GM19452 (cell line): ENCODE measurements at regions not wholly inside any gene's neighbourhood (a gene's known extent, or its start where the extent isn't known, plus 50 kb on each side); places are given as distances from the start of the nearest gene placed in this dataset.

Experiments
- ATAC-seq: cut with Tn5 transposase; IDR thresholded peaks from one replicate; pipeline ENCODE4 v1.9.1; 2021; ENCODE audit not compliant: unreplicated experiment

DNA sequence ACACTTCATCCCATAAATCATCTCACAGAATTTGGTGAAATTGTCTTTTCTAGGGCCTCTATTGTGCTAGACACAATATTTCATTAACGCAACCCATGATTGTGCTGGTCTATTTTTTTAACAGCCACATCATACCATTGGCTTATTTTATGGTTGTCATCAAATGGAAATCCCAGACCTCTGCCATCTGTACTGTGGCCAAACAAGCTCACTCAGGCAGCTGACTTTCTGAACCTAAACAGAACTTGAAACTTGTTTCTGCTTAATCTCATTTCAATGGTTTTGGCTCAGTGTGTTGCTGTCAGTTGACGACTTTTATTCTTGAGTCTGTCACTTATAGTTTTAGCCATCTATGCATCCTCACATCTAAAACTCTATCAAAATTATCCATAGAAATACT, 111.8 kb downstream of the HAO1 start:
- no peak for ATAC-seq

GRCh38 chr20:7829031-7829430, 111.2 kb downstream of the HAO1 start:
- no peak for ATAC-seq

DNA sequence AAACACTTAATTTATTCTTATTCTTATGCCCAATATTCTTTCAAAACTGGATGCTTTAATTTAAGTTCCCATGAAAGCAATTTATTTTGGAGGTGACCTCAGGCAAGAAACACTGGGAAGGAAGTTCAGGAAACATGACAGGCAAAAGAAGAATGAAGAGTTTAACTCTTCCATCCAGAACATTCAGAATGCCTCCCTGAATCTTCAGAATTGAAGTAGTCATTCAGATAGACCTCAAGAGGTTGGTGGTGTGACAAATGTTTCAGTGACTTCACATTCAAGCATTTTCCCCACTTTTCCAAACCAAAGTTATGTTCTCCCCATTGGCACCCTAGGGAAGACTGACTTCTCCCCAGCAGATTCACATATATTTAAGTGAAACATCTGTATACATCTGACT, 110.5 kb downstream of the HAO1 start:
- ATAC-seq = no peak
